Activated B cell treated with CpG ODN at 0.5 μM for 24 hours (primary cell): ENCODE measurements at regions not wholly inside any gene's neighbourhood (a gene's known extent, or its start where the extent isn't known, plus 50 kb on each side); places are given as distances from the start of the nearest gene placed in this dataset.

Experiments used
- ATAC-seq: fragments of 200-7000 bp; cut with Tn5 transposase; one replicate; pipeline ENCODE4 v1.10.0; 2021; ENCODE audit warnings: low read depth, mild to moderate bottlenecking, moderate library complexity
- CTCF ChIA-PET: fragments of 350-600 bp; sonication (Branson Sonifier 250); formaldehyde crosslinking; loops from one replicate; lab custom pipeline; 2021; ENCODE audit warnings: antibody characterized with exemption; lab: Charles Lee
- POLR2A ChIA-PET: fragments of 350-600 bp; sonication (Branson Sonifier 250); formaldehyde crosslinking; loops from one replicate; lab custom pipeline; 2021; ENCODE audit warnings: antibody characterized with exemption; lab: Charles Lee
- DNase-seq: peaks from one replicate; pipeline ENCODE4 v3.0.0; 2022
- H3K27ac Mint-ChIP-seq: one replicate; pipeline ENCODE4 v1.8.0; 2020; ENCODE audit warnings: mixed read lengths
- H3K27me3 Mint-ChIP-seq: one replicate; pipeline ENCODE4 v1.8.0; 2021; ENCODE audit warnings: mixed read lengths
- H3K36me3 Mint-ChIP-seq: one replicate; pipeline ENCODE4 v1.8.0; 2021; ENCODE audit warnings: low read depth, mixed read lengths
- H3K4me1 Mint-ChIP-seq: one replicate; pipeline ENCODE4 v1.8.0; 2021; ENCODE audit warnings: mixed read lengths
- H3K4me3 Mint-ChIP-seq: one replicate; pipeline ENCODE4 v1.8.0; 2020; ENCODE audit warnings: mild to moderate bottlenecking, mixed read lengths
- H3K9me3 Mint-ChIP-seq: one replicate; pipeline ENCODE4 v1.8.0; 2020; ENCODE audit warnings: mixed read lengths
- CTCF ChIP-seq: fragments of 200-600 bp; IDR thresholded peaks from one replicate; pipeline ENCODE4 v1.8.0; 2022; ENCODE audit warnings: antibody characterized with exemption, mild to moderate bottlenecking
- intact Hi-C: fragments of 100-400 bp; cut with micrococcal nuclease; formaldehyde crosslinking; loops from one replicate; pipeline ENCODE4 v1.15.1; 2024

GRCh38 chr12:91894911-91895310, 250.7 kb downstream of the BTG1 start:
- Mint-ChIP-seq H3K4me1 (no peaks in the 10 kb centered on the region), H3K36me3 (no peaks in the 10 kb centered on the region), H3K9me3 (no peaks in the 10 kb centered on the region), H3K27me3 (peaks cover 9% of the 10 kb centered on the region), H3K27ac (no peak overlapping the region), H3K4me3 (no peak overlapping the region)
- TF ChIP-seq CTCF = no peak
- intact Hi-C loops = no loop called here
- ATAC-seq (no peak), DNase-seq (no peak)
- CTCF ChIA-PET = no interaction called here
- POLR2A ChIA-PET = no interaction called here

- CTCF ChIA-PET = no interaction called here
Observed at GRCh38 chr12:91893476-91893875, 252.2 kb downstream of the BTG1 start.

GRCh38 chr12:91892081-91892855, 253.4 kb downstream of the BTG1 start:
- intact Hi-C loops = no loop called here
- Mint-ChIP-seq H3K4me3 (no peak overlapping the region), H3K36me3 (no peaks in the 10 kb centered on the region), H3K27me3 (peaks cover 9% of the 10 kb centered on the region), H3K9me3 (no peaks in the 10 kb centered on the region), H3K4me1 (no peaks in the 10 kb centered on the region), H3K27ac (no peak overlapping the region)
- POLR2A ChIA-PET = no interaction called here
- no peak for DNase-seq
- no peak for TF ChIP-seq CTCF
- no peak for ATAC-seq
- CTCF ChIA-PET = no interaction called here

More at GRCh38 chr12:91893476-91893875, 252.2 kb downstream of the BTG1 start:
- H3K4me1 Mint-ChIP-seq = no peaks in the 10 kb centered on the region
- POLR2A ChIA-PET = no interaction called here
- ATAC-seq = no peak
- no peak overlapping the region for H3K27ac Mint-ChIP-seq
- no peak for DNase-seq
- H3K36me3 Mint-ChIP-seq = no peaks in the 10 kb centered on the region
- intact Hi-C loops = no loop called here
- H3K27me3 Mint-ChIP-seq = peaks cover 9% of the 10 kb centered on the region
- TF ChIP-seq CTCF = no peak
- H3K4me3 Mint-ChIP-seq = no peak overlapping the region
- H3K9me3 Mint-ChIP-seq = no peaks in the 10 kb centered on the region

GRCh38 chr12:91890742-91891141, 254.9 kb downstream of the BTG1 start:
- Mint-ChIP-seq H3K9me3 (no peaks in the 10 kb centered on the region), H3K4me1 (no peaks in the 10 kb centered on the region), H3K27ac (no peak overlapping the region), H3K4me3 (no peak overlapping the region), H3K36me3 (no peaks in the 10 kb centered on the region), H3K27me3 (peaks cover 4% of the 10 kb centered on the region)
- DNase-seq (no peak), ATAC-seq (no peak)
- POLR2A ChIA-PET = interaction anchor here (1.0 kb wide), 1 partner anchor 13 kb away, joined by 3 read pairs; no protein-coding TSS in a partner anchor
- CTCF ChIA-PET = no interaction called here
- intact Hi-C loops = no loop called here
- no peak for TF ChIP-seq CTCF

GRCh38 chr12:91889910-91890309, 255.7 kb downstream of the BTG1 start:
- POLR2A ChIA-PET = no interaction called here
- CTCF ChIA-PET = no interaction called here
- Mint-ChIP-seq H3K27me3 (peaks cover 4% of the 10 kb centered on the region), H3K27ac (no peak overlapping the region), H3K36me3 (no peaks in the 10 kb centered on the region), H3K4me1 (no peaks in the 10 kb centered on the region), H3K9me3 (no peaks in the 10 kb centered on the region), H3K4me3 (no peak overlapping the region)
- no peak for TF ChIP-seq CTCF
- intact Hi-C loops = no loop called here
- DNase-seq = no peak
- ATAC-seq = no peak
